B cell (primary cell): ENCODE measurements at regions not wholly inside any gene's neighbourhood (a gene's known extent, or its start where the extent isn't known, plus 50 kb on each side); places are given as distances from the start of the nearest gene placed in this dataset.

Experiments
- ATAC-seq: fragments of 200-7000 bp; cut with Tn5 transposase; one replicate; pipeline ENCODE4 v1.10.0; 2021; ENCODE audit warnings: low read depth, mild to moderate bottlenecking, moderate number of reproducible peaks, moderate library complexity
- CTCF ChIA-PET: fragments of 350-600 bp; sonication (Branson Sonifier 250); formaldehyde crosslinking; loops from one replicate; lab custom pipeline; 2021; ENCODE audit warnings: antibody characterized with exemption, inconsistent platforms; lab: Charles Lee
- POLR2A ChIA-PET: fragments of 350-600 bp; sonication (Branson Sonifier 250); formaldehyde crosslinking; loops from one replicate; lab custom pipeline; 2021; ENCODE audit warnings: antibody characterized with exemption; lab: Charles Lee
- DNase-seq: peaks from one replicate; pipeline ENCODE4 v3.0.0; 2013
- H2AFZ ChIP-seq: 2 replicates; pipeline ENCODE4 v1.6.1; 2012; ENCODE audit warnings: mild to moderate bottlenecking, low read depth, low read length; ENCODE audit not compliant: insufficient read depth, poor library complexity, severe bottlenecking
- H3K27ac ChIP-seq, 2 donors: 1 replicate in 1 of 2; 2 replicates in 1 of 2; pipeline ENCODE4 v1.5.1; 2012 to 2013; ENCODE audit warnings: low read length in 2 of 2, mild to moderate bottlenecking in 2 of 2, moderate library complexity in 1 of 2
- H3K27me3 ChIP-seq, 4 experiments: fragments of 200-600 bp in 1 of 4; sonication (generic) in 1 of 4; replicated peaks in 1 of 4; 1 replicate in 2 of 4; 2 replicates in 2 of 4; pipeline versions ENCODE4 v1.6.1 to v1.7.0; 2013 to 2016; ENCODE audit warnings: low read length in 3 of 4, mild to moderate bottlenecking in 2 of 4, mixed read lengths in 1 of 4, moderate library complexity in 1 of 4; ENCODE audit not compliant: insufficient read depth in 4 of 4, control insufficient read depth in 3 of 4; ENCODE audit errors: control extremely low read depth in 1 of 4
- H3K36me3 ChIP-seq, 2 experiments: replicated peaks in 1 of 2; 1 replicate in 1 of 2; 2 replicates in 1 of 2; pipeline versions ENCODE4 v1.6.1 to v1.7.1; 2013; ENCODE audit warnings: low read length in 1 of 2; ENCODE audit not compliant: insufficient read depth in 2 of 2, control insufficient read depth in 1 of 2; ENCODE audit errors: control extremely low read depth in 1 of 2, extremely low read depth in 1 of 2
- H3K4me1 ChIP-seq, 2 donors: fragments of 200-600 bp in 1 of 2; sonication (generic) in 1 of 2; 1 replicate in 1 of 2; 2 replicates in 1 of 2; pipeline versions ENCODE4 v1.5.1 to v1.6.1; 2013 to 2017; ENCODE audit warnings: low read length in 2 of 2; ENCODE audit not compliant: control insufficient read depth in 2 of 2, insufficient read depth in 2 of 2
- H3K4me2 ChIP-seq: replicated peaks from 2 replicates; pipeline ENCODE3; 2012; ENCODE audit warnings: mild to moderate bottlenecking, low read depth, low read length; ENCODE audit not compliant: poor library complexity, severe bottlenecking
- H3K4me3 ChIP-seq, 5 experiments: fragments of 200-600 bp in 1 of 5; sonication (generic) in 1 of 5; 1 replicate in 3 of 5; 2 replicates in 2 of 5; pipeline versions ENCODE4 v1.5.1 to v1.7.0; 2011 to 2016; ENCODE audit warnings: low read length in 4 of 5, mild to moderate bottlenecking in 4 of 5, low read depth in 2 of 5, control low read depth in 1 of 5, moderate library complexity in 1 of 5; ENCODE audit not compliant: insufficient read depth in 1 of 5; ENCODE audit errors: control extremely low read depth in 1 of 5, extremely low read depth in 1 of 5
- H3K79me2 ChIP-seq: fragments of 200-600 bp; sonication (generic); one replicate; pipeline ENCODE4 v1.6.0; 2016; ENCODE audit warnings: low read length; ENCODE audit not compliant: control insufficient read depth, insufficient read depth
- H3K9ac ChIP-seq: fragments of 200-600 bp; sonication (generic); 2 replicates; pipeline ENCODE4 v1.6.1; 2017; ENCODE audit warnings: mild to moderate bottlenecking, low read length, moderate library complexity
- H3K9me3 ChIP-seq, 3 donors: one replicate each; pipeline versions ENCODE4 v1.6.1 to v1.7.1; 2013; ENCODE audit warnings: low read length in 2 of 3; ENCODE audit not compliant: control insufficient read depth in 2 of 3, insufficient read depth in 1 of 3; ENCODE audit errors: control extremely low read depth in 1 of 3
- H4K20me1 ChIP-seq: 2 replicates; pipeline ENCODE4 v1.6.0; 2012; ENCODE audit warnings: mild to moderate bottlenecking, low read length; ENCODE audit not compliant: insufficient read depth, control insufficient read depth, poor library complexity, severe bottlenecking
- H3K27ac Mint-ChIP-seq: one replicate; pipeline ENCODE4 v1.8.0; 2021; ENCODE audit warnings: mixed read lengths
- H3K27me3 Mint-ChIP-seq: one replicate; pipeline ENCODE4 v1.8.0; 2021; ENCODE audit warnings: mixed read lengths
- H3K4me1 Mint-ChIP-seq: one replicate; pipeline ENCODE4 v1.8.0; 2021; ENCODE audit warnings: mixed read lengths
- H3K4me3 Mint-ChIP-seq: one replicate; pipeline ENCODE4 v1.8.0; 2021; ENCODE audit warnings: mixed read lengths
- H3K9me3 Mint-ChIP-seq: one replicate; pipeline ENCODE4 v1.8.0; 2022; ENCODE audit warnings: mixed read lengths; ENCODE audit not compliant: insufficient read depth
- EZH2 ChIP-seq: IDR thresholded peaks from 2 replicates; pipeline ENCODE4 v1.6.1; 2012; ENCODE audit warnings: borderline replicate concordance, low read depth, mild to moderate bottlenecking, moderate library complexity, low read length; ENCODE audit not compliant: insufficient read depth, poor library complexity, severe bottlenecking
- WGBS: methylation state at CpG from one replicate; pipeline ENCODE4 v1.1.5; 2013; ENCODE audit warnings: missing lambda C conversion rate; ENCODE audit not compliant: insufficient coverage; 5-methylcytosine and 5-hydroxymethylcytosine counted together
- intact Hi-C: fragments of 100-400 bp; cut with micrococcal nuclease; formaldehyde crosslinking; loops from one replicate; pipeline ENCODE4 v1.10.0; 2022
- TF ChIP-seq, protein P1 (sequence below): fragments of 200-600 bp; IDR thresholded peaks from one replicate; pipeline ENCODE4 v1.8.0; 2022; ENCODE audit warnings: antibody characterized with exemption, mild to moderate bottlenecking

DNA sequence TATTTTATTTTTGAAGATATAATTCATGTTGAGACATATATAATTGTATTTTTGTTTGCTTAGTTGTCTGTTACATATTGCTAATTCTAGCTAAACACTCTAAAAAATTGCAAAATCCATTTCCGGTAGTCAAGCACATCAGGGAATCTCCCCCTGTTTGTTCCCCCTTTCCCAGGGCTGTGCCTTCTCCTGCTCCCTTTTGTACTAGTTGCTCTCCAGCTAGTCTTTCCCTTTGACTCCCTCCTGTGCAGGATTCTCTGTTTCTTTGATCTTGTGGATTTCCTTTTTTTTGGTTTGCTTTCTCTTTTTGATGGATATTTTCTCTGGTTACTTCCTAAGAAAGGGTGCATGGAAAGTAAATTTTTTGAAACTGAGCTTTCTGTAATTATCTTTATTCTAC is 188.1 kb upstream of the PLET1 start:
- Histone ChIP-seq H3K4me2 (no peak overlapping the region), H3K9me3 (peaks cover 0 to 13% (median 4%) of the 10 kb centered on the region in 3 donors), H3K4me3 (no peak overlapping the region), H3K36me3 (no peaks in the 10 kb centered on the region), H3K4me1 (no peaks in the 10 kb centered on the region), H2AFZ (no peak overlapping the region), H3K27ac (no peak overlapping the region), H4K20me1 (no peaks in the 10 kb centered on the region), H3K27me3 (peaks cover 0 to 2% (median 0%) of the 10 kb centered on the region in 4 experiments), H3K9ac (no peak overlapping the region), H3K79me2 (no peaks in the 10 kb centered on the region)
- Mint-ChIP-seq H3K27me3 (peaks cover 4% of the 10 kb centered on the region), H3K4me1 (no peaks in the 10 kb centered on the region), H3K9me3 (peaks cover 6% of the 10 kb centered on the region), H3K27ac (no peak overlapping the region), H3K4me3 (no peak overlapping the region)
- ChIA-PET POLR2A (no interaction called here), CTCF (no interaction called here)
- ATAC-seq (no peak), DNase-seq (no peak)
- TF ChIP-seq, protein P1, sequence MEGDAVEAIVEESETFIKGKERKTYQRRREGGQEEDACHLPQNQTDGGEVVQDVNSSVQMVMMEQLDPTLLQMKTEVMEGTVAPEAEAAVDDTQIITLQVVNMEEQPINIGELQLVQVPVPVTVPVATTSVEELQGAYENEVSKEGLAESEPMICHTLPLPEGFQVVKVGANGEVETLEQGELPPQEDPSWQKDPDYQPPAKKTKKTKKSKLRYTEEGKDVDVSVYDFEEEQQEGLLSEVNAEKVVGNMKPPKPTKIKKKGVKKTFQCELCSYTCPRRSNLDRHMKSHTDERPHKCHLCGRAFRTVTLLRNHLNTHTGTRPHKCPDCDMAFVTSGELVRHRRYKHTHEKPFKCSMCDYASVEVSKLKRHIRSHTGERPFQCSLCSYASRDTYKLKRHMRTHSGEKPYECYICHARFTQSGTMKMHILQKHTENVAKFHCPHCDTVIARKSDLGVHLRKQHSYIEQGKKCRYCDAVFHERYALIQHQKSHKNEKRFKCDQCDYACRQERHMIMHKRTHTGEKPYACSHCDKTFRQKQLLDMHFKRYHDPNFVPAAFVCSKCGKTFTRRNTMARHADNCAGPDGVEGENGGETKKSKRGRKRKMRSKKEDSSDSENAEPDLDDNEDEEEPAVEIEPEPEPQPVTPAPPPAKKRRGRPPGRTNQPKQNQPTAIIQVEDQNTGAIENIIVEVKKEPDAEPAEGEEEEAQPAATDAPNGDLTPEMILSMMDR: no peak
- no peak for TF ChIP-seq EZH2
- WGBS: 100% methylated on average over 1 of the region's 1 CpG
- intact Hi-C loops: no loop called here

DNA sequence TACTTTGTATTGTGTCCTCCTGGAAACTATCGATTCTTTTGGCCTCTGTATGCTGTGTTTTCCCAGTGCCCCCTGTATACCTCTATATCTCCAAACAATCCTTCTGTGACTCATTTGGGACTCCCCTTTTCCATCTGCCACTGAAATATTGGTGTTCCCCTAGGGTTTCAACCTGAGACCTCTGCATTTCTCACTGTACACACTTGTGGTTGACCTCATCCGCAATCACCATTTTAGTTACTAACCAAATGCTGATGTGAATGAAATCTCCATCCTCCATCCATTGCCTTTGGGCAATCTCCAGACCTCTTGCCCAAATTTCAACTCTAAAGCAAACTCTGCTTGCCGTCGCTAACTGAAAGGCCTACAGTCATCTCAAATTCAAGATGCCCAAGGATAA is 190.6 kb upstream of the PLET1 start:
- TF ChIP-seq, protein P1: no peak
- TF ChIP-seq EZH2: no peak
- intact Hi-C loops: no loop called here
- Histone ChIP-seq H3K4me1 (no peaks in the 10 kb centered on the region), H3K4me2 (no peak overlapping the region), H3K4me3 (no peak overlapping the region), H3K27ac (no peak overlapping the region), H2AFZ (no peak overlapping the region), H3K27me3 (peaks cover 0 to 3% (median 0%) of the 10 kb centered on the region in 4 experiments), H3K9ac (no peak overlapping the region), H3K79me2 (no peaks in the 10 kb centered on the region), H4K20me1 (no peaks in the 10 kb centered on the region), H3K9me3 (peaks cover 0 to 4% (median 0%) of the 10 kb centered on the region in 3 donors), H3K36me3 (no peaks in the 10 kb centered on the region)
- Mint-ChIP-seq H3K4me1 (no peaks in the 10 kb centered on the region), H3K27ac (no peak overlapping the region), H3K9me3 (no peaks in the 10 kb centered on the region), H3K4me3 (no peak overlapping the region), H3K27me3 (peaks cover 4% of the 10 kb centered on the region)
- ChIA-PET POLR2A (no interaction called here), CTCF (no interaction called here)
- DNase-seq (no peak), ATAC-seq (no peak)
- 85% methylated on average over 2 of the region's 4 CpGs for WGBS
